ENCODE measurements at regions not wholly inside any gene's neighbourhood (a gene's known extent, or its start where the extent isn't known, plus 50 kb on each side); places are given as distances from the start of the nearest gene placed in this dataset.

DNA sequence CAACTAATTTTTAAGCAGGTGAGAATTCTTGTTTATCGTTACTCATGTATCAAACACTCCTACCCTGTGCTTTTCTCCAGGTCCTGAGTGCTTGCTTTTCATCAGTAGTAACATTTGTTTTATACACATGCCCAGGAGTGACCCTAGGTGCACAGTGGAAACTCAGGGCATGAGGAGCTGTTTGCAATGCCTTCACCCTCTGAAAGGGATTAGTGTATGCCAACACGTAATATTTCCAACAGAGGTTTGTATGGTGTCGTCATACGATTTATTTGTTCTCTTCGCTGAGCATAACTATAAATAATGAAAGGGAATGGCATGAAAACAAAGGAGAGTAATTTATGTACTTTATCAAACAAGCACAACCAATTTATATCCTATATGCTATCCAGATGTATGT is 537.4 kb upstream of the MMS22L start:
- Histone ChIP-seq H3K27me3 (ENCODE audit: control insufficient read depth, insufficient read depth, low read length, poor library complexity, severe bottlenecking) (no peaks in the 10 kb centered on the region), H3K36me3 (ENCODE audit: control insufficient read depth, insufficient read depth, low read length) (no peaks in the 10 kb centered on the region), H3K4me3 (ENCODE audit: insufficient read depth, low read depth, low read length) (no peak overlapping the region), H3K9me3 (ENCODE audit: control insufficient read depth, low read length) (no peaks in the 10 kb centered on the region), H3K27ac (ENCODE audit: insufficient read depth, low read depth, low read length, poor library complexity, severe bottlenecking) (no peak overlapping the region), H3K4me1 (ENCODE audit: control insufficient read depth, insufficient read depth, low read length) (peaks cover 11% of the 10 kb centered on the region)
- 97 to 100% methylated on average over 3 to 5 of the region's 5 CpGs for WGBS, 2 experiments

DNA sequence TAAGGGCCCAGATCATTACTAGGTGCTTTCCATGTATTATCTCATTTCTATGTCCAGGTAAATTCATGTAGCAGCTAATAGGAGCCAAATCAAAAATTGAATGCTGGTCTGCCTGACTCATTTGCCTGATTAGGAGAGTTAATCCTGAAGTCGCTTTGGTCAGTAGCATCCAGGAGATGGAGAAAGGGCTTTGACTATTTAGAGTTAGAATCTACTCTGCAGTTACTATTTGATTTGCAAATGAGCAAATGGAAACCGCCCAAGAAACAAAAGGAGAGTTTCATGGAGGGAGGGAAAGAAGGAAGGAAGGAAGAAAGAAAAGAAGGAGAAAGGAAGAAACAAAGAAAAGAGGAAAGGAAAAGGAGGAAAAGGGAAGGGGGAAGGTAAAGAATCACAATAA is 539.6 kb upstream of the MMS22L start:
- Histone ChIP-seq H3K36me3 (ENCODE audit: control insufficient read depth, insufficient read depth, low read length) (no peaks in the 10 kb centered on the region), H3K4me3 (ENCODE audit: insufficient read depth, low read depth, low read length) (no peak overlapping the region), H3K4me1 (ENCODE audit: control insufficient read depth, insufficient read depth, low read length) (peaks cover 11% of the 10 kb centered on the region), H3K27me3 (ENCODE audit: control insufficient read depth, insufficient read depth, low read length, poor library complexity, severe bottlenecking) (no peaks in the 10 kb centered on the region), H3K27ac (ENCODE audit: insufficient read depth, low read depth, low read length, poor library complexity, severe bottlenecking) (no peak overlapping the region), H3K9me3 (ENCODE audit: control insufficient read depth, low read length) (no peaks in the 10 kb centered on the region)
- 48 to 49% methylated on average over 2 of the region's 2 CpGs for WGBS, 2 experiments

DNA sequence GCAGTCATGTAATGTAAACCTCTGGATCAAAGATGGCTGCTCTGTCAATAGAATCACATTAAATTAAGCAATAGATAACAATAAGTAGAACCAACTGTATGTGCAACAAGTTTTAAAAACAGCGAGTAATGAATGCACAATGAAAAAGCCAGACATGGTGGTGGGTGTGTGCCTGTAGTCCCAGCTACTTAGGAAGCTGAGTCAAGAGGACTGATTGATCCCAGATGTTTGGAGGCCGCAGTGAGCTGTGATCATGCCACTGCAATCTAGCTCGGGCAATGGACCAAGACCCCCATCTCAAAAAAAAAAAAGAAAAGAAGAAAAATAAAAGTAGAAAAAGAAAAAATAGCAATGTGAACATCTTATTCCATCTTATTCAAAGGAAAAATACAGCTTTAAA is 558.7 kb upstream of the MMS22L start:
- Histone ChIP-seq H3K4me1 (ENCODE audit: control insufficient read depth, insufficient read depth, low read length) (no peaks in the 10 kb centered on the region), H3K27me3 (ENCODE audit: control insufficient read depth, insufficient read depth, low read length, poor library complexity, severe bottlenecking) (no peaks in the 10 kb centered on the region), H3K9me3 (ENCODE audit: control insufficient read depth, low read length) (no peaks in the 10 kb centered on the region), H3K36me3 (ENCODE audit: control insufficient read depth, insufficient read depth, low read length) (no peaks in the 10 kb centered on the region), H3K27ac (ENCODE audit: insufficient read depth, low read depth, low read length, poor library complexity, severe bottlenecking) (no peak overlapping the region), H3K4me3 (ENCODE audit: insufficient read depth, low read depth, low read length) (no peak overlapping the region)
- WGBS, 2 experiments = 88 to 91% methylated on average over 2 of the region's 3 CpGs

DNA sequence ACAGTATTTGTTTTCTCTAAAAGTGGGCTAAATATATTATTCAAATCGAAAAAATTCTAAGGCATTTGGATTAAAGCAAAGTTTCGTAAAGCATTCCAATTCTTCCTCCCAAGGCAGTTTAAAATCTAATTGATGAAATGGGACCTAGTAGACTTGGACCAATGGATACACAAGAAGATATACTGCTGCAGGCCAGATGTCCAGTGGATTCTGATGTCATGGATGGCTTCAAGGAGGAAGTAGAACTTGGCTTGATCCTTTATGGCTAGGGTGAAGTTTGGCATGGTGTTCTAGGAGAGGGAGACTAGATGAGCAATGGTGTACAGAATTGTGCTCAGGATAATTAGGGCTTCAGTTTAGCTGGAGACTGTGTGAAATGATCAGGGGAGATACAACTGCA is 559.5 kb upstream of the MMS22L start:
- H3K9me3 ChIP-seq (ENCODE audit: control insufficient read depth, low read length) = no peaks in the 10 kb centered on the region
- H3K36me3 ChIP-seq (ENCODE audit: control insufficient read depth, insufficient read depth, low read length) = no peaks in the 10 kb centered on the region
- no peak overlapping the region for H3K27ac ChIP-seq (ENCODE audit: insufficient read depth, low read depth, low read length, poor library complexity, severe bottlenecking)
- no peaks in the 10 kb centered on the region for H3K27me3 ChIP-seq (ENCODE audit: control insufficient read depth, insufficient read depth, low read length, poor library complexity, severe bottlenecking)
- H3K4me3 ChIP-seq (ENCODE audit: insufficient read depth, low read depth, low read length) = no peak overlapping the region
- no peaks in the 10 kb centered on the region for H3K4me1 ChIP-seq (ENCODE audit: control insufficient read depth, insufficient read depth, low read length)
- 86 to 100% methylated on average over 1 to 2 of the region's 2 CpGs for WGBS, 2 experiments

DNA sequence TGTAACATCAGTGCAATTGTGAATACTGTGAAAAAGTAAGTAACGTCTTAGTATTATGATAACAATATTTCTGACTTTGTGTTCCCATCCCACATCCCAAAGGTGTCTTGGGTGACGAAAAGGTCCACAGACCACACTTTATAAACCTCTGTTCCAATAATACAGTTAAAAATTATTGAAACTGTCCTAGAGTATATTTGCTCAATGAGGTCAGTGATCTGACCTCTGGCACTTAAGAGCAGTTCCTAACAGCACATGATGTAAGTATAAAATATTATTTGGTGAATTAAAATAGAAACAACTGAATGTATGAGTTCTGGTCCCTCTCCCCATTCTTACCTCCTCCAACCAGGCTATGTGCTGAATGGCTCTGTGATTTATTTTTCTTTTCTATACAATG is 566.4 kb upstream of the MMS22L start:
- Histone ChIP-seq H3K27ac (ENCODE audit: insufficient read depth, low read depth, low read length, poor library complexity, severe bottlenecking) (no peak overlapping the region), H3K27me3 (ENCODE audit: control insufficient read depth, insufficient read depth, low read length, poor library complexity, severe bottlenecking) (no peaks in the 10 kb centered on the region), H3K9me3 (ENCODE audit: control insufficient read depth, low read length) (no peaks in the 10 kb centered on the region), H3K4me1 (ENCODE audit: control insufficient read depth, insufficient read depth, low read length) (peaks cover 15% of the 10 kb centered on the region), H3K4me3 (ENCODE audit: insufficient read depth, low read depth, low read length) (no peak overlapping the region), H3K36me3 (ENCODE audit: control insufficient read depth, insufficient read depth, low read length) (no peaks in the 10 kb centered on the region)
- WGBS, 2 experiments = 100% methylated on average over 2 of the region's 2 CpGs; no CpG with 5 or more reads in 1 of the 2 experiments

DNA sequence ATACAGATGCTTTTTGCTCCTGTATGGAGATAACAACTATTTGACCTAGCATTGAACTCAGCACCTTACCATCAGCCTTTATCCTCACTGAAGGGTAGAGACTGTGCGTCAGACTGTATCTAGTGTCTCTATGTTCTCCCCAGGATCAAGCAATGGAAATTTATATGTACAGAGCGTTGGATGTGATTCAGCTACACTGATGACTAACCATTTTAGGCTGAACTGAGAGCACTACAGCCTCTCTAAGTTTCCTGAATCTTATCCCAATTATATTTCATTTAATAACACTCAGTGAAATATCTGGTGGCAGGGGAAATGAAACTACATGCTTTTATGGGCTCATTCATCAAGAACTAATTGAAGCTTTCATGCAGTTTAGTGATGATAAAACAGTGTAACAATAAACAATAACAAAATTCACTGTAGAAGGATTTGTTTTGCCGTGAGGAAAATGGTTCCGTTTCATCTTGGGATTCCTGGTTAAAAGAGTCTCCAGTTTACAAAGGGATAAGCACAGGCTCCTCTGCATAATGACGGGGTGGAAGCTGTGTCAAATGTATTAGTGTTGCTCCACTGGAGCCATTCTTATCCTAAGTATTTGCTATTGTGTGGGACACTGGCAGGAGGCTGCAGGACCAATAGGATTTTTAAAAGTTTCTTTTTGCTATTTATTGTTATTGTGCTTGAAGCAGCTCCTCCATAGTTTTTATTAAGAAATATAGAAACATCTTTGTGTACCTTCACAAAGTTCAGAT is 567.6 kb upstream of the MMS22L start:
- H3K27ac ChIP-seq (ENCODE audit: insufficient read depth, low read depth, low read length, poor library complexity, severe bottlenecking) = peak overlapping the region; percentile 87
- H3K27me3 ChIP-seq (ENCODE audit: control insufficient read depth, insufficient read depth, low read length, poor library complexity, severe bottlenecking) = no peaks in the 10 kb centered on the region
- 36 to 38% methylated on average over 5 of the region's 5 CpGs for WGBS, 2 experiments
- H3K9me3 ChIP-seq (ENCODE audit: control insufficient read depth, low read length) = no peaks in the 10 kb centered on the region
- H3K4me3 ChIP-seq (ENCODE audit: insufficient read depth, low read depth, low read length) = no peak overlapping the region
- H3K4me1 ChIP-seq (ENCODE audit: control insufficient read depth, insufficient read depth, low read length) = peaks cover 15% of the 10 kb centered on the region
- H3K36me3 ChIP-seq (ENCODE audit: control insufficient read depth, insufficient read depth, low read length) = no peaks in the 10 kb centered on the region

DNA sequence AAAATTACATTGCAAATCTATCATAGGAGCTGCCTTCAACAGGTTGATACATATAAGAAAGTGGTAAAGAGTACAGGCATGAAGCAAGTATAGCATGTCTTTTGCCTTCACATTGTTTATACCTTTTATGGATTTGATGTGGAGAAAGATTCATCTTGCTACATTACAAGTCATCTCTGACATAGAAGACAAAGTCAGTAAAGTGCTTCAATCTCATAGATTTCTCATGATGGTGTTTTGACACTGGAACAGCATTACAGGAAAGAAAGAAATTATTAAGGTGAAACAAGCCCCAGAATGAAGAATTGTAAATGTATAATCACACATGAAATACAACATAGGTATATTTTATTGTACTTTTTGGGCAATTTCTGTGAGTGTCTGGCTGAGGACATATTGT is 580.7 kb upstream of the MMS22L start:
- no peaks in the 10 kb centered on the region for H3K9me3 ChIP-seq (ENCODE audit: control insufficient read depth, low read length)
- H3K27ac ChIP-seq (ENCODE audit: insufficient read depth, low read depth, low read length, poor library complexity, severe bottlenecking) = no peak overlapping the region
- H3K27me3 ChIP-seq (ENCODE audit: control insufficient read depth, insufficient read depth, low read length, poor library complexity, severe bottlenecking) = no peaks in the 10 kb centered on the region
- no peaks in the 10 kb centered on the region for H3K36me3 ChIP-seq (ENCODE audit: control insufficient read depth, insufficient read depth, low read length)
- no peak overlapping the region for H3K4me3 ChIP-seq (ENCODE audit: insufficient read depth, low read depth, low read length)
- no peaks in the 10 kb centered on the region for H3K4me1 ChIP-seq (ENCODE audit: control insufficient read depth, insufficient read depth, low read length)

DNA sequence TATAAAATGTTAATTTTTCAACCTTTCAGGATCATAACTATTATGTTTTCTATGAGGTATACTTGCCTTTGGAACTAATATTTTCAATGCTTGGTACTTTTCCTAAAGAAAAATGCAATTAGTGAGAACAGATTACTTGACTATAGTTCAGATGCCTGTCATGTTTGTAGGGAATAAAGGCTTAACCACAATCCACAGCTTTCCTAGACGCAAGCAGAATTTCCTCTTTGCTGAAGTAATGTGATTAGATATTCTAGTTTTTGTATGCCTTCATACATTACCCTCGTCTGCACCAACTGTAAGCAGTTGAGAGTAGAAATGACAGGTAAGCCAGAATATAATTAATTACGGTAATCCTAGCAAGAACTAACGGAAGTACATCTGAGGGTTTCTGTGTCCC is 581.4 kb upstream of the MMS22L start:
- no peaks in the 10 kb centered on the region for H3K4me1 ChIP-seq (ENCODE audit: control insufficient read depth, insufficient read depth, low read length)
- WGBS, 2 experiments = 97 to 99% methylated on average over 4 of the region's 4 CpGs
- H3K36me3 ChIP-seq (ENCODE audit: control insufficient read depth, insufficient read depth, low read length) = no peaks in the 10 kb centered on the region
- no peaks in the 10 kb centered on the region for H3K9me3 ChIP-seq (ENCODE audit: control insufficient read depth, low read length)
- no peak overlapping the region for H3K4me3 ChIP-seq (ENCODE audit: insufficient read depth, low read depth, low read length)
- H3K27ac ChIP-seq (ENCODE audit: insufficient read depth, low read depth, low read length, poor library complexity, severe bottlenecking) = no peak overlapping the region
- no peaks in the 10 kb centered on the region for H3K27me3 ChIP-seq (ENCODE audit: control insufficient read depth, insufficient read depth, low read length, poor library complexity, severe bottlenecking)

DNA sequence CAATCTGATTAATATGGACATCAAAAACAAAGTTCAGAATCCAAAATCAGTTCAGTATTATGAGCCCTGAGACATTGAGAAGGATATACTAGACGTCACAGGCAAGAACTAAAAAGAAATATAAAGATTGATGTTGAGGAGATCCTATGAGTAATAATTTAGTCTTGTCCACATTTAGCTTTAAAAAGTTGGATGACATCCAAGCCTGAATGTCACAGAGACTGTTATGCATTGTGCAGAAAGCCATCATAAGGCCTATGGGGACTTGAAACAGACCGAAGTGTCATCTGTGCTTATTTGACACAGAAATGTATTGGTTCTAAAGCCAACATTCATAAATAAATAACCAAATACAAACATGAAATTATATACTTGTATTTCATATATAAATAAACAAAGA is 581.8 kb upstream of the MMS22L start:
- Histone ChIP-seq H3K27me3 (ENCODE audit: control insufficient read depth, insufficient read depth, low read length, poor library complexity, severe bottlenecking) (no peaks in the 10 kb centered on the region), H3K27ac (ENCODE audit: insufficient read depth, low read depth, low read length, poor library complexity, severe bottlenecking) (no peak overlapping the region), H3K4me1 (ENCODE audit: control insufficient read depth, insufficient read depth, low read length) (no peaks in the 10 kb centered on the region), H3K36me3 (ENCODE audit: control insufficient read depth, insufficient read depth, low read length) (no peaks in the 10 kb centered on the region), H3K4me3 (ENCODE audit: insufficient read depth, low read depth, low read length) (no peak overlapping the region), H3K9me3 (ENCODE audit: control insufficient read depth, low read length) (no peaks in the 10 kb centered on the region)
- 100% methylated on average over 2 of the region's 2 CpGs for WGBS, 2 experiments

DNA sequence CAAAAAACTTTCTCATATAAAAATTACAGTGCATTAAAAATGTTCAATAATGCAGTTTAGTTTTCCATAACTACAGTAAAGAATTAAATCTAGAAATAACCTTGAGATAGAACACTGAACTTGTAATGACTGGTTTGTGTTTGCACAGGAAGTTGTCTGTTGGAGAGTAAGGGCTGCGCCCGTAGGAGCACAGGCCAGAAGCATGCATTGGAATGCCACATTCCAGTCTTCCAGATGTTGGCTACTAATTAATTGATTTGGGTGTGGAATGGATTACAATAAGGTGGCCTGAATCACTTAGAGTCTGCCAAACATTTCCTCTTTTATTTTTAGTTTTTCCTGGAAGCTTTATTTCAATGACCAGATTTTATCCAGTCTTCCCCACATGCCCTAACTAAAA is 582.6 kb upstream of the MMS22L start:
- H3K4me1 ChIP-seq (ENCODE audit: control insufficient read depth, insufficient read depth, low read length) = no peaks in the 10 kb centered on the region
- no peaks in the 10 kb centered on the region for H3K9me3 ChIP-seq (ENCODE audit: control insufficient read depth, low read length)
- H3K27me3 ChIP-seq (ENCODE audit: control insufficient read depth, insufficient read depth, low read length, poor library complexity, severe bottlenecking) = no peaks in the 10 kb centered on the region
- no peaks in the 10 kb centered on the region for H3K36me3 ChIP-seq (ENCODE audit: control insufficient read depth, insufficient read depth, low read length)
- whole genome bisulfite sequencing, 2 experiments = 86% methylated on average over 2 of the region's 2 CpGs
- H3K27ac ChIP-seq (ENCODE audit: insufficient read depth, low read depth, low read length, poor library complexity, severe bottlenecking) = no peak overlapping the region
- no peak overlapping the region for H3K4me3 ChIP-seq (ENCODE audit: insufficient read depth, low read depth, low read length)

DNA sequence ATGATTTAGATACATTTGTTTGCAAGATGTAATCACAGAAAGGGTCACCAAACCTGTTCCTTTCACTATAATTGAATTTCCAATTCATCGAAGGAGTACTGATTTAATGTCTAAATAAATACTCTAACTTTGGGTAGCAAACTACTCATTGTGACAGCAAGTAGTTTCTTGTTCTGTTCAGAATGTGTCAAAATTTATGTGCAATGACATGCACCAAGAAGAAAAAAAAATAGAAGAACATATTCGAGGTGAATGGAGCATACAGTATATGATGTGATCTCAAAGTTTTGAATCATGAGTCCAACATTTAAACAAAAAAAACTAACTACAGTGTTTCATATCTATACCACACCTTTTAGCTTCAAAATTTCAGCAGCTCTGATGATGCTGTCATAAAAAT is 583.6 kb upstream of the MMS22L start:
- Histone ChIP-seq H3K36me3 (ENCODE audit: control insufficient read depth, insufficient read depth, low read length) (no peaks in the 10 kb centered on the region), H3K27me3 (ENCODE audit: control insufficient read depth, insufficient read depth, low read length, poor library complexity, severe bottlenecking) (no peaks in the 10 kb centered on the region), H3K9me3 (ENCODE audit: control insufficient read depth, low read length) (no peaks in the 10 kb centered on the region), H3K4me1 (ENCODE audit: control insufficient read depth, insufficient read depth, low read length) (no peaks in the 10 kb centered on the region), H3K4me3 (ENCODE audit: insufficient read depth, low read depth, low read length) (no peak overlapping the region), H3K27ac (ENCODE audit: insufficient read depth, low read depth, low read length, poor library complexity, severe bottlenecking) (no peak overlapping the region)
- WGBS, 2 experiments = 83% methylated on average over 1 to 2 of the region's 2 CpGs

Measured in ectodermal cell (in vitro differentiated cells).